Stimulated activated CD8-positive, alpha-beta memory T cell treated with anti-CD3 and anti-CD28 coated beads, Interleukin-7, amount 100 ng/mL, for 24 hours (primary cell): ENCODE measurements at regions not wholly inside any gene's neighbourhood (a gene's known extent, or its start where the extent isn't known, plus 50 kb on each side); places are given as distances from the start of the nearest gene placed in this dataset.

Experiments used
- DNase-seq: peaks from one replicate; pipeline ENCODE4 v3.0.0-alpha.2; 2020; ENCODE audit warnings: low read depth

DNA sequence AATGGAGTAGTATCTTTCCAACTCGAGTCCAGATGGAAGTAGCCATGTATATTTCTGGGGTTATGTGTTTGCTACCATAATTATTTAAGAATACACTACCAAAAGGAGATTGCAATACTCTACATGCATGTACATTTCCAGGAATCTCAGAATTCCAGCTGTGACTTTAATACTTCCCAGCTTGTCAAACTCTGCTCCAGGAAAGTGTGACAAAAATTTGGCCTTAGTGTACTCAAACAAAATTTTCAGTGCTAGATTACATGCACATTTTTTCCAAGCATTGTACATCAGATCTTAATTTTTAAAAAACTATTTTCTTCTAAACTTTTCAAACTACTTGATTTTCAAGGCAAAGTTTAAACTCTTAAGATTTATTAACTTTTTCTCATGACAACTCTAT lies 1791.6 kb downstream of the SUCLG1 start:
- no peak for DNase-seq

DNA sequence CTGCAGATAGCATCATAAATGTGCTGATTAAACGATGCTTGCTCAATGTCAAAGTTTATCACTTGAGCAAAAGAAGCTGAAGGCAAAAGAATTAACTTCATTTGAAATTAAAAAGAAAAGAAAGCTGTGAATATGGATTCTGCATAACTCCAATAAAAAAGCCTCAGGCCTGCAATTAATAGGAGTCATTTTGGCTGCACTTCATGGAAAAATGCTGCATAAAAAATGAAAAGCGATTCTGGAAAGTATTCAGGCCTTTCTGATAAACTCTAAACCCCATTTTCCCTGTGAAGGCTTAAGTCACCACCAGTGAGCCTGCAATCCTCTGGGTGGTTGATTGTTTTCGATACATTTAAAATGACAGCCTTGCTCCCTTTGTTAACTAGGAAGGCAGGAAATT lies 1793.4 kb downstream of the SUCLG1 start:
- no peak for DNase-seq

DNA sequence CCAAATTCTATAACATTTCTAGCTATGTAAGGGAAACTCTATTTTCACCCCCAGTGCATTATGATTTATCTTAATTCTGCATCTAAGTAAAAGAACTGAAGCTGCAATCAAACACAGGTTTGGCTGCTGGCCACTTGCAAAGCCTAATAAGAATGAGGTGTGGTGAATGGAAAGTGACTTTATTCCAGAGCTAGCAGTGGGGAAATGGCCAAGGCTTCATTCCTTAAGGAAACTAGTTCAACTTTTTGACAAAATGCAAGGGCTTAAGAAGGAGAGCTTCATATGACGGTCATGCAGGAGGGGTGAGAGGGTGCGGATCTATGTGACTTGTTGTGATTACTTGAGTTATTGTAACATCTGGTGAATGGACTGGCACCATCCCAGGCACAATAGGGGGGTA lies 1802.0 kb downstream of the SUCLG1 start:
- no peak for DNase-seq

DNA sequence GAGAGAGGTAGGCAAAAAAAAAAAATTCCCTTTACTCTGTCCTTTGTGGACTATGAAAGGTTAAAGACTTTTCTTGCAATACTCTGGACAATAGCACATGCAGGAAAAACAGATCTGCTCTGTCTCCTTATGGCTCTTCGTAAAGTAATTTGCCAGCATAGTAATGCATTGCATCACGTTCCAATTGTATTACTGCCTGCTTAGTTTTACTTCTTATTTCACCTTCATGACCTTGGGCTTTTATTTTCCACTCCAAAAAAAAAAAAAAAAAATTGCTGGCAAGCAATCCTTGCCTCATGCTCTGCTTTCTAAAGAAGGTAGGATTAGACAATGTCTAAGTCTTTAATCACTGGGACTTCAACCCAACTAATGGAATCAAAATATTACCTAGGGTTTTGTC lies 1802.7 kb downstream of the SUCLG1 start:
- DNase-seq, result no peak

DNA sequence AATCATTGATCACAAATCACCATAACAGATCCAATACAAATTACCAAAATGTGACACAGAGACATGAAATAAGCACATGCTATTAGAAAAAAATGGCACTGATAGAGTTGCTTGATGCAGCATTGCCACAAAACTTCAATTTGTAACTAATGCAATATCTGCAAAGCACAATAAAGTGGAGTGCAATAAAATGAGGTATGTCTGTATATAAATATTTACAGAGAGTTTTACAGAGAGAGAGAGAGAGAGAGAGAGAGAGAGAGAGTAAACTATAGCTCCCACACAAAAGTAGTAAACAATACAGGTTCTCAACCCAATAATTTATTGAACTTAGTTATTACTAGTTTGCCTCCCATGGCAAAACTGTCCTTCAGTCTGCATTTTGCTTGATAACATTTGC lies 1807.0 kb downstream of the SUCLG1 start:
- DNase-seq, result no peak

DNA sequence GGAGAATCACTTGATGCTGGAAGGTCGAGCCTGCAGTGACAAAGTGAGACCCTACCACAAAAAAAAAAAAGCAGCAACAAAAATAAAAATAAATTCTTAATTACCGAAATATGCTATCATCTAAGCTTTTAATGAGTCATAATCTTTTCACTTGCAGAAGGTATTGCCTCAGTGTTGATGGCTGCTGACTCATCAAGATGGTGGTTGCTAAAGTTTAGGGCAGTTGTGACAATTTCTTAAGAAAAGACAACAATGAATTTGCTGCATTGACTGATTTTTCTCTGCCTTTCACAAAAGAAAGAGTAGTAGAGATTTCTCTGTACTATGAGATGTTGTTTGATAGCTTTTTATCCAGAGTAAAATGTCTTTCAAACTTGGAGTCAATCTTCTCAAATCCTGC lies 1809.0 kb downstream of the SUCLG1 start:
- DNase-seq, result no peak

DNA sequence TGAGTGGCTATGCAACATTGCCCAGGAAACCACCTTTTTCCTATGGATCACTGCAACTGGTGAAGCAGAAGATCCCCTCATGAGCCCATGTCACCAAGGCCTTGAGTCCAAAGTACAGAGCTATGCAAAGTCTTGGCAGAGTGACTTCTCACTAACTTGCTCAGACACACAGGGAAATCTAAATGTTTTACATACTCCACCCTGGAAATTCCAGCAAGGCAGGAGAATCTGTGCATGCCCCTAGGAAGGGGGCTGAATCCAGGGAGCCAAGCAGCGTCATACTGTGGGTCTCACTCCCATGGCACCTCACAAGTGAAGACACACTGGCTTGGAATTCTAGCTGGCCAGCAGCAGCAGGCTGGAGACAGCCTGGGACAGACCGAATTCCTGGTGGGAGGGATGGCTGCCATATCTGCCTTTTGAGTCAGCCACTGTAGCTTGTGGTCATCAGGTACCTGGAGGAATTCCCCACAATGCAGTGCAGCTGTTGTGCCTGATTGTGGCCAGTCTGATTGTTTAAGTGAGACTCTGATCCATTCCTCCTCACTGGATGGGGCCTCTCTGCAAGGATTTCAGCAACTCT lies 1817.4 kb downstream of the SUCLG1 start:
- no peak for DNase-seq

DNA sequence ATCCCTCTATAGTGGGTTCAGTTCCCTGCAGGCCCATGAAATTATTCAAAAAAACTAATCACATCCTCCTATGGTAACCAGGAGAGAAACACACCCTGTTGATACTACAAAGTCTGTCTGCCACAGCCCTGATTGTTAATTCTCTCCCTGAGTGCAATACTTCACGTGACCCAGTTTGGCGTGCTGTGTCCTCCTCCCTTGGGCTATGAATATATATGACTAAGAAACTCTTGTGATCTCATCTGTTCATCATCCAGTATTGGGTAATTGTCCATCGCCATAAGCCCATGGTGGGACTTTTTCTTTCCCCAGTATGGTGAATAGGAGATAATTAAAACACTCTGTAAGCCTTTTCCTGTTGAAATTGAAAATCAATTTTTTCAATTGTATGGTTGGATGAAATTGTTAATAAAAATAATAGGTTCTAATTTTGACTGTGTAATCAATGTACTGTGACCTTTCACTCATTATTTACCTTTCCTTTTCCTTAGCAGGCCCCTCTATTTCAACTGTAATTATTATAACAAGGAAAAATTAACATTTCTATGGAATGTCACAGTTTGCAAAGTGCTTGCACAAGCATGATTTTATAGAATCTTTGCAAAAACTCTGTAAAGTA lies 1822.6 kb downstream of the SUCLG1 start:
- DNase-seq, result no peak

DNA sequence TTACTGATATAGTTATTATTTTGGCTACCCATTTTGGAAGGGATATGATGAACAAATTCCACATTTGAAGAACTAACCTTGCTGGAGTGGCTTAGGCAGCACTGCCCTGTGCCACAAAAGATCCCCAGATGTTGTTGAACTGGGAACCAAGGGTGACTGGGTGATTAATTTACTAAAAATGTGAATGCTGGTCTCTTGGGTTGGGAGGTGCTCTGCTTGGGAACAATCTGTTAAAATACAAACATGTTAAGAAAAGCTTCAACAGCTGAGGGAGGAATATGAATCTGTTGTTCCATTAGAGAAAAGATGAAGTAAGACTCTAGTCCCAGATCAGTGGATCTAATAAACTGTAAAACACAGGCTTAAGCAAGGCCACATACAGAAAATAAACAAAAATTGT lies 1860.1 kb downstream of the SUCLG1 start:
- DNase-seq, result no peak

DNA sequence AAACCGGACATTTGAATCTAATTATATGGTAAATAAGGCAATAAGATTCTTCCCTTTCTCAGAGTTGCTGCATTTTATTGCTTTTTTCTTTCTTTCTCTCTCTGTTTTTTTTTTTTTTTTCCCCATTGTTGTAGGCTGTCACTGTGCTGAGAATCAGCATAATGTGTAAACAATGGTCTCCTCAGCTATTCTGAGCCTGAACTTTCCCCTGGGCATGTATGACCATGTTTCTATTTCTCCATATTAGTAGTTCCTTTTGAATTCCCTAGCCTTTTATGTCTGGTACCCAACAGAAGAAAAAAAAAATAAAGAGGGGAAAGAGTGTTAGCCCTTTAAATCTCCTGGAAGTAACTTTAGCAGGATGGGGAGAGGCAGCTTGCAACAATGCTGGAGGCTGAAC lies 1862.5 kb downstream of the SUCLG1 start:
- DNase-seq, result no peak

DNA sequence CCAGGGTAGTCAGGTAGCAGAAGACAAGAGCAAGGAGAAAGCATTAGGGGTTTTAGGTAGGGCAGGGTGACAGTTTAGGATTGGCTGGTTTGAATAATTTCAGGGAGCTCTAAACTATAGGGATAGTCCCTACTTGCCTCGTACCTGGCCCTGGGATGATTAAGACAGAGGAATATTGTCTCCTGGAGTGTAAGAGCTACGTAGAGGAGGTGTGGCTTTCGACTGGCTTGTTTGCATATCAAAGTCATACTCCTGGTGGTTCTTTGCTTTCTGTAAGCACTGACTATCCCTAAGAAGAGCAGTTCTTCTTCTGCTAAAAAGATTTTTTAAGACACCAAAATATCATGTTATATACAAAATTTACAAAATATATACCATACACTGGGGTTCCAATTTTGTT lies 1867.4 kb downstream of the SUCLG1 start:
- no peak for DNase-seq

DNA sequence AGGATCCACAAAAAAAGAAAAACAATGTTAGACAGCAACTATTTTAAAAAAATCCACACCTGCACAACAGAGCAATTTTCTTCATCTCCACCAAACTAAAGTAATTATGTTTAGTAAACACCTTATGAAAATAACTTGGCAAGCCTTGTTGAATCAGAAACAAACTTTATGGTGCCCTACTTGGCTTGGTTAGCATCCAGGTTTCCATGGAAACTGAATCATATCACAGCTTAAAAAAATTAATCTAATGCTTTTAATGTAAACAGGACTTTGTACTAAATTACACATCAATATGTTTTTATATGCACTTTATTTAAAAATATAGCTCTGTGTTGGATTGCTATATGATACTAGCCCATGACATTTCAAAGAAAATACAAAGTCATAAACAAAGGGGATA lies 1882.4 kb downstream of the SUCLG1 start:
- no peak for DNase-seq

DNA sequence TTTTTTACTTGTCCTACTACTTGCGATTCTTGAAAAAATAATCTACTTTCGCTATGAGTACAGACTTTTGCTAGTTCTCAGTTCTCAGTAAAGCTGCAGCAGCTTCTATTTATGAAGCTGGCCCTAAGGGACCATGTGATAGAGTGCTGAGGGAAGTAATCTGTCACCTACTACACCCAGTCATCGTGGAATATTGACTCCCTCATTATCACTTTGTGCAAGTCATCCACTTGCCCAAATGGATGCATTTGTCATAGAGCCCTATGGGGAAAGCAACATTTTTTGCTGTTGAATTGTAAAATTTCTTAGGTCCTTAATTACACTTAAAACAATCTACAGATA lies 1919.8 kb downstream of the SUCLG1 start:
- no peak for DNase-seq

DNA sequence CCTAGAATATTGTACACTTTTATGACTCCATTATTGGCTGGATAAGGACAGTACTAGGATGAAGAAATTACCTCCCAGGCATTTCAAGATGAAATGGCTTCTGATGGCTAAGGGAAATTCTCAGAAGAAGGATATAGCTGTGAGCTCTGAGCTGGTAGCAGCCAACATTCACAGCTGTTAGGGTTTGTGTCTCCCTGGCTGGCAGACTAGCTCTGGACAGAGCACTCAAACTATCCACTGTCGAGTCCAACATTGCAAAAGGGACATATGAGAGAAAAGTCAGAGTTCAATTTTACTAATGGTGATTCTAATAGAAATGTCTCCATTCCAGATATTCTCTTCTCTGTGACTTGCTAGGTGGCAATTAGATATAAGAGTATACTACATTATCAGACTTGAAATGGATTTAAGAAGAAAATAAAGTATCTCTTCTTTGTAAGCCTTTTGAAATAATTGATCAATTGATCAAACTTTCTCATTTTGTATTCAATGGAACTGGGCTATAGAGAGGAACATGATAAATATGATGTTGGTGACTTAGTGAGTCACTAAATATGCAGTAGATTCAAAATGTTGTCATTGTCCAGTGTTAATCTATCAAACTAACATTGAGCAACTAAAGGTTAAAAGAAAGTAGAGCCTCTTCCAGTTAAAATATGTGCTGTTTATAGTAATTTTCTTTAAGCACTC lies 1920.3 kb downstream of the SUCLG1 start:
- no peak for DNase-seq

DNA sequence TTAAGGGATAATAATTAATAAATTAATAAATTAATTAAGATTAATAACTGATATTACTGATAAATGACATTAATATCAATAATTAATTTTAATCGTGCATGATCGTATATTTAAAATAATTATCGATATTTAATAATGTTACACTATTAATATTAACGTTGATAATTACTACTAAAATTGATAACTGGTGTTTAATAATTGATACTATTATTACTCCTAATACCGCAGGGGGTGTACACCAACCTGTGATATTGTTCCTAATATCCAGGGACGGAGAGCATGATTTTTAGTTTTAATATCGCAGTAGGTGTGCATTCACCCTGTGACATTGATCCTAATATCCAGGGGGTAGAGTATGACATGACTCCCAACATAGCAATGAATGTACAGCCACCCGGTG lies 1930.8 kb downstream of the SUCLG1 start:
- no peak for DNase-seq

DNA sequence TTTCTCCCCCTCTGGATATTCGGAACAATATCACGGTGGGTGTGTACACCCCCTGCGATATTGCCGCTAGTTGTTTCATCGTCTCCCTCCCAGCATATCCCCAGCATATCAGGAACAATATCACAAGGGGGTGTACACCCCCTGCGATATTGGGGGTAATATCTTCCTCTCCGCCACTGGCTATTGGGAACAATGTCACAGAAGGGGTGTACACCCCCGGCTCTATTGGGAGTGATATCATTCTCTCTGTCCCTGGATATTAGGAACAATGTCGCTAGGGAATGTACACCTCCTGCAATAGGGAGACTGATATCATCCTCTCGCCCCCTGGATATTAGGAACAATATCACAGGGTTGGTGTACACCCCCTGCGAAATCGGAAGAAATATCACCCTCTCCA lies 1932.0 kb downstream of the SUCLG1 start:
- DNase-seq, result no peak

DNA sequence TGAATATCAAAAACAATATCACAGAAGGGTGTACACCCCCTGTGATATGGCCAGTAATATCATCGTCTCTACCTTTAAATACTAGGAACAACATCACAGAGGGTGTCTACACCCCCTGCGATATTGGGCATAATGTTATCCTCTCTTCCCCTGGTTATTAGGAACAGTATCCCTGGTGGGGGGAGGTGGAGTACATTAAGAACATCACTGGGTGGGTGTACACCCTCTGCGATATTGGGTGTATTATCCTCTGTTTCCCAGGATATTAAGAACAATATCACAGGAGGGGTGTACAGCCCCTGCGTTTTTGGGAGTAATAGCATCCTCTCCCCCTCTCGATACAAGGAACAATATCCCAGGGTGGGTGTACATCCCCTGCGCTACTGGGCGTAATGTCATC lies 1932.8 kb downstream of the SUCLG1 start:
- DNase-seq, result no peak

DNA sequence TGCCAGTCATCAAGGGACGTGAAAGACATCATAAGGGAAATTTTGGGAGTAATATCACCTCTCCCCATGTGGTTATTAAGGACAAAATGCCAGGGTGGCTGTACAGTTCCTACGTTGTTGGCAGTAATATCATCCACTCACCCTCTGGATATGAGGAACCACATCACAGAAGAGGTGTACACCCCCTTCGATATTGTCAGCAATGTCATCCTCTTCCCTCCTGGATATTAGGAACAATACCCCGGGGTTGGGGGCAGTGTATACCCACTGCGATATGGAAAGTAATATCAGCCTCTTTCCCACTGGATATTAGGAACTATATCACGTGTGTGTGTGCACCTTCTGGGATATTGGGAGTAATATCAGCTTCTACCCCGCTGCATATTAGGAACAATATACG lies 1933.3 kb downstream of the SUCLG1 start:
- DNase-seq, result no peak

DNA sequence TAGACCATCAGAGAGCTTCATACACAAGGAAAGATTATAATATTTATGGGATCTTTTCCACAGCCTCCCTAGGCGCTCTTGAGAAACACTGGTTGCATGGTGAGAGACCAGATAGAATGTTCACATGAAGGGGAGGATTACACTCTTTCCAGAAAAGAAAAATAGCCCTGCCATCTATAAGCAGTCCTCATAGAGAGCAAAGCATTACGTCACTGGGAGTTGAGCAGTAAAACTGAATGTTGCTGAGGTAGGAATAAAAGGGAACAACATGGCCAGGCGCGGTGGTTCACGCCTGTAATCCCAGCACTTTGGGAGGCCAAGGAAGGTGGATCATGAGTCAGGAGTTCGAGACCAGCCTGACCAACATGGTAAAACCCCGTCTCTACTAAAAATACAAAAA lies 1934.3 kb downstream of the SUCLG1 start:
- no peak for DNase-seq

DNA sequence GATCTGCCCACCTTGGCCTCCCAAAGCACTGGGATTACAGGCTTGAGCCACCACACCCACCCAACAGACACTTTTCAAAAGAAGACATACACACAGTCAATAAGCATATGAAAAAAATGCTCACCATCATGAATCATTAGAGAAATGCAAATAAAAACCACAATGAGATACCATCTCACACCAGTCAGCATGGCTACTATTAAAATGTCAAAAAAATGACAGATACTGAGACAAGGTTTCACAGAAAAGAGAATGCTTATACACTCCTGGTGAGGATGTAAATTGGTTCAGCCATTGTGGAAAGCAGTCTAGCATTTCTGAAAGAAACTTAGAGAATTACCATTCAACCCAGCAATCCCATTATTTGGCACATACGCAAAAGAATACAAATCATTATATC lies 1947.2 kb downstream of the SUCLG1 start:
- no peak for DNase-seq

DNA sequence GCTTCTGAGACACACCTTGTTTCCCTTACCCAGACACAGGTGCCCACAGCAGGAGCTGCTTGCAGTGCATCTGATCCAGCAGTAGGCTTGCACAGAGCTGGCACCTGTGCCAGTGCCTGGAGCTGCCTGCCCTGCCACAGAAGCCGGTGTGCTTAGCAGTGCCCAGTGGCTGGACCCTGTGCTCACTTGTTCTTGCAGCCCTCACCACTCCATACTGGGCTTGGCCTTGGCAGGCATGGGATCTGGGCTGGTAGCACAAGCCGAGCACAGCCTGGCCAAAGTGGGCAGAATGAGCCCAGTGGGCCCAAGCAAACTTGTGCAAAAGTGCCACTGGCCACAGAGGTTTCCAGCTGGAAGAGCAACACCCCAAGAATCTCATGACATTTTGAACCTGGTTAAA lies 1950.4 kb downstream of the SUCLG1 start:
- no peak for DNase-seq

DNA sequence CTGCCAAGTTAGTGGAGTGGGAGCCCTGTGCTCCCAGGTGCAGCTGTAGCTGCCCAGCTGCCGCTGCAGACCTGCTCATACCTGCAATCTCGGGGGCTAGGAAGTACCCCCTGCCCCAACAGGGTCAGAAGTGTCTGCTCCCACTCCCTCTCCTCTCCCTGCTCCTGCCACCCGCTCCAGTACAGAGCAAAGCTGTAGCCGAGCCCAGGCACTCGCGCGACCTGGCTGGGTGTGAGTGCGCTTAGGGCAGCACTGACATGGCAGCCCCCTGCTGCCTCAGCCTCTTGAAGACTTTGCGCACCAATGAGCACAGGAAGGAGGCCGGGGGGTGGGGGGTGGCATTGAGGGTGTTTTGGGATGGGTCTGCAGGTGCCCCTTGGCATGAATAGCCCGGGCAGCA lies 1951.4 kb downstream of the SUCLG1 start:
- DNase-seq, result no peak

DNA sequence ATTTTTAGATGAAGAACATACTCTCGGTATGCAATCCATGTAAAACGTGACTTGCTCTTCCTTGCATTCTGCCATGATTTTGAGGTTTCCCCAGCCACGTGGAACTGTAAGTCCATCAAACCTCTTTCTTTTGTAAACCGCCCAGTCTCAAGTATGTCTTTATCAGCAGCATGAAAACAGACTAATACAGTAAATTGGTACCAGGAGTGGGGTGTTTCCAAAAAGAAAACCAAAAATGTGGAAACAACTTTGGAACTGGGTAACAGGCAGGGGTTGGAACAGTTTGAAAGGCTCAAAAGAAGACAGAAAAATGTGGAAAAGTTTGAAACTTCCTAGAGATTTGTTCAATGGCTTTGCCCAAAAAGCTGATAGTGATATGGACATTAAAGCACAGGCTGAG lies 1957.9 kb downstream of the SUCLG1 start:
- no peak for DNase-seq

DNA sequence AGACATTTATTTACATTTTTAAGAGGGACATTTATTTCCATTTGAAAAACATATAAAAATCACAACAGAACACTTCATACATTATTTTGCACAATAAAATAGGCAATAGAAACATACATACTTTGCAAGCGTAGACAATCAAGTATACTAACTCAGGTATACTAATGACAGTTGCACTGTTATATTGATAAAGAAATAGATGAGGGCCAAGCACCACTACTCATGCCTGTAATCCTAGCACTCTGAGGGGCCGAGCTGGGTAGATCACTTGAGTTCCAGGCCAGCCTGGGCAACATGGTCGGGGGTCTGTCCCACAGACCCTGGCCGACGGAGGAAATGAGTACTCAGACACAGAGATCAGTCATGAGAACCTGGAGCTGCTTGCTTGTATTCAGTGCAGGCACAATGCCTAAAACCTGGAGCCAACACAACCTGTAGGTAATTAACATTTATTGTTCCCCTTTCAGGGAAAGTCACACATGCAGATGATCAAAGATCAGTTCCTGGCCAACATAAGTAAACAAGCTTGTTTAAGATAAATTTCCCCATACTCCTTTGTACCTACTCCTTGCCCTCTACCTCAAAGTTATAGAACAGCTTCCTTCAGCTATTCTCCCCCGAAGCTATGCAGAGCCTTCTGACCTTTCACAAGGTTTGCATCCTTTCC lies 1960.2 kb downstream of the SUCLG1 start:
- DNase-seq, result no peak
